ENCODE measurements at regions not wholly inside any gene's neighbourhood (a gene's known extent, or its start where the extent isn't known, plus 50 kb on each side); places are given as distances from the start of the nearest gene placed in this dataset.

GRCh38 chr17:63276821-63277220, 169.3 kb downstream of the CYB561 start:
- H3K4me3 Mint-ChIP-seq (ENCODE audit: unreplicated experiment), result no peak overlapping the region
- H3K27ac Mint-ChIP-seq (ENCODE audit: unreplicated experiment), result no peak overlapping the region
- peaks cover 4% of the 10 kb centered on the region for H3K36me3 Mint-ChIP-seq (ENCODE audit: unreplicated experiment)

GRCh38 chr17:63277629-63278028, 168.5 kb downstream of the CYB561 start:
- H3K27me3 Mint-ChIP-seq (ENCODE audit: unreplicated experiment), result peaks cover 2% of the 10 kb centered on the region

More at GRCh38 chr17:63276821-63277220, 169.3 kb downstream of the CYB561 start:
- Mint-ChIP-seq H3K4me1 (ENCODE audit: low read depth, unreplicated experiment) (no peaks in the 10 kb centered on the region), H3K9me3 (ENCODE audit: unreplicated experiment) (no peaks in the 10 kb centered on the region), H3K27me3 (ENCODE audit: unreplicated experiment) (peaks cover 2% of the 10 kb centered on the region)
- TF ChIP-seq, protein P1, sequence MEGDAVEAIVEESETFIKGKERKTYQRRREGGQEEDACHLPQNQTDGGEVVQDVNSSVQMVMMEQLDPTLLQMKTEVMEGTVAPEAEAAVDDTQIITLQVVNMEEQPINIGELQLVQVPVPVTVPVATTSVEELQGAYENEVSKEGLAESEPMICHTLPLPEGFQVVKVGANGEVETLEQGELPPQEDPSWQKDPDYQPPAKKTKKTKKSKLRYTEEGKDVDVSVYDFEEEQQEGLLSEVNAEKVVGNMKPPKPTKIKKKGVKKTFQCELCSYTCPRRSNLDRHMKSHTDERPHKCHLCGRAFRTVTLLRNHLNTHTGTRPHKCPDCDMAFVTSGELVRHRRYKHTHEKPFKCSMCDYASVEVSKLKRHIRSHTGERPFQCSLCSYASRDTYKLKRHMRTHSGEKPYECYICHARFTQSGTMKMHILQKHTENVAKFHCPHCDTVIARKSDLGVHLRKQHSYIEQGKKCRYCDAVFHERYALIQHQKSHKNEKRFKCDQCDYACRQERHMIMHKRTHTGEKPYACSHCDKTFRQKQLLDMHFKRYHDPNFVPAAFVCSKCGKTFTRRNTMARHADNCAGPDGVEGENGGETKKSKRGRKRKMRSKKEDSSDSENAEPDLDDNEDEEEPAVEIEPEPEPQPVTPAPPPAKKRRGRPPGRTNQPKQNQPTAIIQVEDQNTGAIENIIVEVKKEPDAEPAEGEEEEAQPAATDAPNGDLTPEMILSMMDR (IDR thresholded peaks at IDR 0.05; ENCODE audit: partially characterized antibody, unreplicated experiment), result no peak
- DNase-seq, result no peak

DNA sequence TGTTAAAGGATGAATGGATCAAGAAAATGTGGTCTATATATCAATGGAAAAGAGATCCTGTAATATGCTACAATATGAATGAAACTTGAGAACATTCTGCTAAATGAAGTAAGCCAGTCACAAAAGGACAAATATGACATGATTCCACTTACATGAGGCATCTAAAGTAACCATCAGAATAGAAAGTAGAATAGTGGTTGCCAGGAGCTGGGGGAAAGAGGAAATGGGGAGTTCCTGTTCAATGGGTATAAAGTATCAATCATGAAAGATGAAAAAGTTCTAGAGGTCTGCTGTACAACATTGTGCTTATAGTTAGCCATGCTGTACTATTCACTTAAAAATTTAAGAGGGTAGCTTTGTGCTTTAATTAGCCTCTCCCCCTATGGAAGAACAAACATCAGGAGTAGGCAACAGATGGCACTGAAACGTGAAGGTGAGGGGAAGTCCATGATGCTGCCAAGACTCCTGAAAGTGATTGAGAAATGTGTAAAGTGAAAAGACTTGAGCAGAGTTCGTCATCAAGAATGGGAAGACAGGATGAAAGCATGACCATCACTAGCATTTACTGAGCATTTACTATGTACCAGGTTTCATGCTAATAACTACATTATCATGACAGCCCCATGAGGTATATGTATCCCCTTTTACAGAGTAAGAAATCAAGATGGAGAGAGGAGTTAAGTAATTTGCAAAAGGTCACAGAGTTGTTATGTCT, 167.2 kb downstream of the CYB561 start:
- H3K9me3 Mint-ChIP-seq (ENCODE audit: unreplicated experiment), result no peaks in the 10 kb centered on the region
- TF ChIP-seq, protein P1 (IDR thresholded peaks at IDR 0.05; ENCODE audit: partially characterized antibody, unreplicated experiment), result no peak
- no peak for DNase-seq
- H3K36me3 Mint-ChIP-seq (ENCODE audit: unreplicated experiment), result peaks cover 16% of the 10 kb centered on the region
- H3K4me3 Mint-ChIP-seq (ENCODE audit: unreplicated experiment), result no peak overlapping the region
- H3K4me1 Mint-ChIP-seq (ENCODE audit: low read depth, unreplicated experiment), result no peaks in the 10 kb centered on the region
- H3K27me3 Mint-ChIP-seq (ENCODE audit: unreplicated experiment), result peaks cover 2% of the 10 kb centered on the region
- no peak overlapping the region for H3K27ac Mint-ChIP-seq (ENCODE audit: unreplicated experiment)

More at GRCh38 chr17:63277629-63278028, 168.5 kb downstream of the CYB561 start:
- no peak for DNase-seq
- no peak overlapping the region for H3K27ac Mint-ChIP-seq (ENCODE audit: unreplicated experiment)
- TF ChIP-seq, protein P1 (IDR thresholded peaks at IDR 0.05; ENCODE audit: partially characterized antibody, unreplicated experiment), result no peak
- H3K9me3 Mint-ChIP-seq (ENCODE audit: unreplicated experiment), result no peaks in the 10 kb centered on the region
- no peak overlapping the region for H3K4me3 Mint-ChIP-seq (ENCODE audit: unreplicated experiment)
- H3K36me3 Mint-ChIP-seq (ENCODE audit: unreplicated experiment), result peaks cover 5% of the 10 kb centered on the region
- no peaks in the 10 kb centered on the region for H3K4me1 Mint-ChIP-seq (ENCODE audit: low read depth, unreplicated experiment)

- Mint-ChIP-seq H3K27ac (ENCODE audit: unreplicated experiment) (no peak overlapping the region), H3K9me3 (ENCODE audit: unreplicated experiment) (no peaks in the 10 kb centered on the region), H3K36me3 (ENCODE audit: unreplicated experiment) (peaks cover 22% of the 10 kb centered on the region), H3K4me3 (ENCODE audit: unreplicated experiment) (no peak overlapping the region), H3K4me1 (ENCODE audit: low read depth, unreplicated experiment) (no peaks in the 10 kb centered on the region), H3K27me3 (ENCODE audit: unreplicated experiment) (peaks cover 2% of the 10 kb centered on the region)
- DNase-seq, result no peak
- TF ChIP-seq, protein P1 (IDR thresholded peaks at IDR 0.05; ENCODE audit: partially characterized antibody, unreplicated experiment), result no peak
These were observed 166.4 kb downstream of the CYB561 start for GRCh38 chr17:63279498-63280230.

GRCh38 chr17:63282455-63282854, 163.7 kb downstream of the CYB561 start:
- Mint-ChIP-seq H3K27me3 (ENCODE audit: unreplicated experiment) (peaks cover 2% of the 10 kb centered on the region), H3K36me3 (ENCODE audit: unreplicated experiment) (peaks cover 39% of the 10 kb centered on the region), H3K4me3 (ENCODE audit: unreplicated experiment) (no peak overlapping the region), H3K4me1 (ENCODE audit: low read depth, unreplicated experiment) (no peaks in the 10 kb centered on the region), H3K9me3 (ENCODE audit: unreplicated experiment) (peaks cover 9% of the 10 kb centered on the region), H3K27ac (ENCODE audit: unreplicated experiment) (no peak overlapping the region)
- DNase-seq, result no peak
- TF ChIP-seq, protein P1 (IDR thresholded peaks at IDR 0.05; ENCODE audit: partially characterized antibody, unreplicated experiment), result no peak

Data from glutamatergic neuron (in vitro differentiated cells).